ENCODE measurements at regions not wholly inside any gene's neighbourhood (a gene's known extent, or its start where the extent isn't known, plus 50 kb on each side); places are given as distances from the start of the nearest gene placed in this dataset.

DNA sequence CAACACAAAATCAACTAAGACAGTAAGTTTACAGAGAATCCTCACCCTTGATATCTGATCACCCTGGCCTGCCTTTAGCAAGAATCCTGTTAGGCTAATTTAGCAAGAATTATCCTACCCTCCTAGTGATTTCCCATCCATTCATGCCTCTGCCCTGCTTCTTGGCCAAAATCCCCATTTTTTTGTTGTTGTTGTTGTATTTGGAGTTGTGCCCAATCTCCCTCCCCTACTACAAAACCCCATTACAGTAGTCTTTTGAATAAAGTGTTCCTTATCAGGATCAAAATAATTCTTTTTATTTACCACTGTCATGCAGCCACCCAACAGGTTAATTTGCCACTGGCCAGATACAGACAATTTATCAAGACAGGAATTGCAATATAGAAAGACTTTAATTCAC is 58.5 kb upstream of the CLINT1 start:
- TF ChIP-seq, protein P1, sequence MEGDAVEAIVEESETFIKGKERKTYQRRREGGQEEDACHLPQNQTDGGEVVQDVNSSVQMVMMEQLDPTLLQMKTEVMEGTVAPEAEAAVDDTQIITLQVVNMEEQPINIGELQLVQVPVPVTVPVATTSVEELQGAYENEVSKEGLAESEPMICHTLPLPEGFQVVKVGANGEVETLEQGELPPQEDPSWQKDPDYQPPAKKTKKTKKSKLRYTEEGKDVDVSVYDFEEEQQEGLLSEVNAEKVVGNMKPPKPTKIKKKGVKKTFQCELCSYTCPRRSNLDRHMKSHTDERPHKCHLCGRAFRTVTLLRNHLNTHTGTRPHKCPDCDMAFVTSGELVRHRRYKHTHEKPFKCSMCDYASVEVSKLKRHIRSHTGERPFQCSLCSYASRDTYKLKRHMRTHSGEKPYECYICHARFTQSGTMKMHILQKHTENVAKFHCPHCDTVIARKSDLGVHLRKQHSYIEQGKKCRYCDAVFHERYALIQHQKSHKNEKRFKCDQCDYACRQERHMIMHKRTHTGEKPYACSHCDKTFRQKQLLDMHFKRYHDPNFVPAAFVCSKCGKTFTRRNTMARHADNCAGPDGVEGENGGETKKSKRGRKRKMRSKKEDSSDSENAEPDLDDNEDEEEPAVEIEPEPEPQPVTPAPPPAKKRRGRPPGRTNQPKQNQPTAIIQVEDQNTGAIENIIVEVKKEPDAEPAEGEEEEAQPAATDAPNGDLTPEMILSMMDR (IDR thresholded peaks at IDR 0.05; ENCODE audit: borderline replicate concordance, insufficient read depth, low read depth, low read length), result no peak
- H3K4me3 ChIP-seq (ENCODE audit: low read depth, low read length), result no peak overlapping the region

DNA sequence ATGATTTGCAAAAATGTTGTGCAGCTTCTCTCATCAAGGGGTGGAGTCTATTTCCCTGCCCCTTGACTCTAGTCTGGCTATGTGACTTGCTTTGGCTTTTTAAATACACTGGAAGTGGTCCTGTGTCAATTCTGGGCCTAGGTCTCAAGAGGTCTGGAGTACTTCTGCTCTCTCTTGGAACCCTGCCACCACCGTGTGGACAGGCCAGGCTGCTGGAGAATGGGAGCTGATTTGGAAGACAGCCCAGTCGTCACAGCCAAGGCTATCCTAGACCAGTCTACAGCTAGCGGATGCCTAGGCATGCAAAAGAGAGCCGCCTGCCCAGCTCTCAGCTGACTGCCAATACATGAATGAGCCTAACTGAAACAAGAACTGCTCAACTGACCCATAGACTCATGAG is 56.7 kb upstream of the CLINT1 start:
- no peak overlapping the region for H3K4me3 ChIP-seq (ENCODE audit: low read depth, low read length)
- TF ChIP-seq, protein P1 (IDR thresholded peaks at IDR 0.05; ENCODE audit: borderline replicate concordance, insufficient read depth, low read depth, low read length), result no peak

DNA sequence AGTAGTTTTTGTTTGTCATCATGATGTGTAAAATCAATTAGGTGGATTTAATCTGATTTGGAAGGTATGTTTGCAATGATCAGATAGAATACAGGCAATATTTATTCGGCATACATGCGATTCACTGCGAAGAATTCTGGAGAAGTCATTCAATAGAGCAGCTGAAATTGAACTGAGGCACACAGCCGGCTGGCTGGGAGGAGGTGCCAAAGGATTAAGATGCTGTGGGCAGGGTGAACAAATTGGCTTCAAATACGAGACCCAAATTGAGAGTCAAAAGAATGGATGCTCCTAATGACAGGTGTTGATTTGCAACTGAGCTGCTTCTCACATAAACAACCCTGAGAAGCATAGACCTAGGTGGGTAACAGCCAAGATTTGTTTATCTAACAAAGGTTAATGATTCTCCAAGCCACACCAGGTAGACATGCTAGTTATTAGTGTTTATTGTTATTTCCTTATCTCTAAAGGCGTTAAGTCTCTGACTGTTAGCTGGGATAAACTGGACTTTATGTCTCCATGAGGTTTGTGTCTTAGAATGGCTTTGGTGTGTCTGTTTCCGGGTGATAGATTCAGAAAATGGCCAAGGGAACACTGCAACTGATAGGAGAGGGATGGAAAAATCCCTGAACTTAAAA is 55.3 kb upstream of the CLINT1 start:
- TF ChIP-seq, protein P1 (IDR thresholded peaks at IDR 0.05; ENCODE audit: borderline replicate concordance, insufficient read depth, low read depth, low read length), result no peak
- H3K4me3 ChIP-seq (ENCODE audit: low read depth, low read length), result no peak overlapping the region

DNA sequence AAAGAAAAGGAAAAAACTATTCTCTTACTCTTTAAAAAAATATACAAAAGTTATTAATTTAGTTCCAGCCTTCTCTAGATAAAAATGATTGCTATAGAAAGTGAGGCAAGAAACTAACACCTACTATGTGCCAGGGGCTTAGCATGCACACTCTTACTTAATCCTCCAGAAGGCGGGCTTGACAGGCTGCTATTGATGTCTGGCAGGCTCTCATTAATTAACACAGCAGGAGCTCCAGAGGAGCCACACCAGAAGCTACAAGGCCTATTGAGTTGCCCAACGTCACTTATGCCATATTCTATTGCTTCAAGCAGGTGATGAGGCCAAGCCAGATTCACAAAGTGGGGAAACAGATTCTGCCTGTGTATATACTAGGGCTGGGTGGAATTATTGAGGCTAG is 54.6 kb upstream of the CLINT1 start:
- no peak overlapping the region for H3K4me3 ChIP-seq (ENCODE audit: low read depth, low read length)
- TF ChIP-seq, protein P1 (IDR thresholded peaks at IDR 0.05; ENCODE audit: borderline replicate concordance, insufficient read depth, low read depth, low read length), result no peak

DNA sequence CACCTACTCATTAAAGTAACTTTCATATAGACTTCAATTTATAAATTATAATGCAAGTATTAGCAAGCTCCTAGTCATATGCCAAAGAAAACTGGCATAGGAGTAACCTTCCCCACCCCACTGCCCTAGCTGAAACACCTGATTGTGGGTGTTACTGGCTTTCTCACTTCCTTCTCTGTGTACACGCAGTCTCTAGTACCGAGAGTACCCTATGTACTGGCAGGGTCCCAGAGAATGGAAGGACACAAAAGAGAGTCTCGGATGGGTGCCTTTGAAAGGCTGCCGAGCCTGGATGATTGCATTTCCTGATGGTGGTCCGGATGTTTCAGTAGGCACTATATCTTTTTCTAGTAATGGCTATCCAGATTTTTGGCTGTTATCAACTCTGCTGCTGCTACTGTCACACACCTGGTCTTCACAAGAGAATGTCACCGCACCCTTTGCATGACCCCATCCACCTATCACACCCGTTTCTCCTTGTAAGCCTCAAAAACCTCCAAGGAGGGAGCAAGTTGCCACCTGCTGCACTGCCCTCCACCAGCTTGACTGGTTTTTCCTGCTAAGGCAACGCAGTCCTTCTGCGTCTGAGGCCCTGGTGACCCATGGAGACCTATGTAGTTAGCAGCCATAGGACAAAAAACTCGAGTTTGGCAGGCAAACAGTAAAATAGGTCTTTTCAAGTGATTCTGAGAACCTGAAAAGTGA is 53.8 kb upstream of the CLINT1 start:
- no peak overlapping the region for H3K4me3 ChIP-seq (ENCODE audit: low read depth, low read length)
- TF ChIP-seq, protein P1 (IDR thresholded peaks at IDR 0.05; ENCODE audit: borderline replicate concordance, insufficient read depth, low read depth, low read length), result no peak

DNA sequence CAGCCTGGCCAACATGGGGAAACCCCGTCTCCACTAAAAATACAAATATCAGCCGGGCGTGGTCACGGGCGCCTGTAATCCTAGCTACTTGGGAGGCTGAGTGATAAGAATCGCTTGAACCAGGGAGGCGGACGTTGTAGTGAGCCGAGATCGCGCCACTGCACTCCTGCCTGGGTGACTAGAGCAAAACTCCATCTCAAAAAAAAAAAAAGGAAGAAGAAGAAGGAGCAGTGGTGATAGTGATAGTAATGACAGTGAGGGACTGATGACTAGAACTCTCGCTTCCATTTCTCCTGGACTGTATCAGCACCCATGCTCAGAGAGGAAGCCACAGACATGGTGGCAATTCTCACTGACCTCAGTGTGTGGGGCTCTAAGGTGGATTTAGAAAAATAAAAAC is 52.6 kb upstream of the CLINT1 start:
- TF ChIP-seq, protein P1 (IDR thresholded peaks at IDR 0.05; ENCODE audit: borderline replicate concordance, insufficient read depth, low read depth, low read length), result no peak

More for the DNA sequence above, 52.6 kb upstream of the CLINT1 start:
- no peak overlapping the region for H3K4me3 ChIP-seq (ENCODE audit: low read depth, low read length)
